ENCODE measurements at regions not wholly inside any gene's neighbourhood (a gene's known extent, or its start where the extent isn't known, plus 50 kb on each side); places are given as distances from the start of the nearest gene placed in this dataset.

GRCh38 chr9:95776176-95776575 lies 99.3 kb upstream of the ERCC6L2 start:
- Mint-ChIP-seq H3K27me3 (ENCODE audit: low read depth) (peaks cover 43% of the 10 kb centered on the region), H3K36me3 (ENCODE audit: low read depth) (no peaks in the 10 kb centered on the region), H3K4me1 (ENCODE audit: low read depth) (no peaks in the 10 kb centered on the region), H3K4me3 (no peak overlapping the region), H3K9me3 (no peaks in the 10 kb centered on the region), H3K27ac (no peak overlapping the region)

- no peaks in the 10 kb centered on the region for H3K36me3 Mint-ChIP-seq (ENCODE audit: low read depth)
- H3K4me3 Mint-ChIP-seq: no peak overlapping the region
- H3K27me3 Mint-ChIP-seq (ENCODE audit: low read depth): peaks cover 53% of the 10 kb centered on the region
- H3K9me3 Mint-ChIP-seq: no peaks in the 10 kb centered on the region
- H3K27ac Mint-ChIP-seq: no peak overlapping the region
- H3K4me1 Mint-ChIP-seq (ENCODE audit: low read depth): no peaks in the 10 kb centered on the region
These were observed 100.3 kb upstream of the ERCC6L2 start for GRCh38 chr9:95775191-95775590.

- H3K27ac Mint-ChIP-seq: no peak overlapping the region
- H3K36me3 Mint-ChIP-seq (ENCODE audit: low read depth): no peaks in the 10 kb centered on the region
- no peaks in the 10 kb centered on the region for H3K4me1 Mint-ChIP-seq (ENCODE audit: low read depth)
- H3K4me3 Mint-ChIP-seq: no peak overlapping the region
- no peaks in the 10 kb centered on the region for H3K9me3 Mint-ChIP-seq
- peaks cover 50% of the 10 kb centered on the region for H3K27me3 Mint-ChIP-seq (ENCODE audit: low read depth)
These were observed 102.5 kb upstream of the ERCC6L2 start for GRCh38 chr9:95773053-95773418.

- peaks cover 49% of the 10 kb centered on the region for H3K27me3 Mint-ChIP-seq (ENCODE audit: low read depth)
- H3K4me1 Mint-ChIP-seq (ENCODE audit: low read depth): no peaks in the 10 kb centered on the region
- no peak overlapping the region for H3K4me3 Mint-ChIP-seq
- no peaks in the 10 kb centered on the region for H3K9me3 Mint-ChIP-seq
- H3K36me3 Mint-ChIP-seq (ENCODE audit: low read depth): no peaks in the 10 kb centered on the region
- no peak overlapping the region for H3K27ac Mint-ChIP-seq
These were observed 103.0 kb upstream of the ERCC6L2 start for GRCh38 chr9:95772320-95773052.

GRCh38 chr9:95771556-95772246 lies 103.8 kb upstream of the ERCC6L2 start:
- Mint-ChIP-seq H3K4me1 (ENCODE audit: low read depth) (no peaks in the 10 kb centered on the region), H3K27me3 (ENCODE audit: low read depth) (peaks cover 49% of the 10 kb centered on the region), H3K4me3 (no peak overlapping the region), H3K27ac (no peak overlapping the region), H3K36me3 (ENCODE audit: low read depth) (no peaks in the 10 kb centered on the region), H3K9me3 (no peaks in the 10 kb centered on the region)

- Mint-ChIP-seq H3K27me3 (ENCODE audit: low read depth) (peaks cover 44% of the 10 kb centered on the region), H3K9me3 (no peaks in the 10 kb centered on the region), H3K4me1 (ENCODE audit: low read depth) (no peaks in the 10 kb centered on the region), H3K27ac (no peak overlapping the region), H3K36me3 (ENCODE audit: low read depth) (no peaks in the 10 kb centered on the region), H3K4me3 (no peak overlapping the region)
These were observed 104.8 kb upstream of the ERCC6L2 start for GRCh38 chr9:95770653-95771131.

- H3K9me3 Mint-ChIP-seq: no peaks in the 10 kb centered on the region
- no peak overlapping the region for H3K27ac Mint-ChIP-seq
- no peaks in the 10 kb centered on the region for H3K4me1 Mint-ChIP-seq (ENCODE audit: low read depth)
- no peaks in the 10 kb centered on the region for H3K36me3 Mint-ChIP-seq (ENCODE audit: low read depth)
- H3K4me3 Mint-ChIP-seq: no peak overlapping the region
- peaks cover 41% of the 10 kb centered on the region for H3K27me3 Mint-ChIP-seq (ENCODE audit: low read depth)
These were observed 105.5 kb upstream of the ERCC6L2 start for GRCh38 chr9:95769909-95770433.

- no peak overlapping the region for H3K4me3 Mint-ChIP-seq
- peaks cover 39% of the 10 kb centered on the region for H3K27me3 Mint-ChIP-seq (ENCODE audit: low read depth)
- H3K9me3 Mint-ChIP-seq: no peaks in the 10 kb centered on the region
- H3K27ac Mint-ChIP-seq: no peak overlapping the region
- H3K4me1 Mint-ChIP-seq (ENCODE audit: low read depth): no peaks in the 10 kb centered on the region
- no peaks in the 10 kb centered on the region for H3K36me3 Mint-ChIP-seq (ENCODE audit: low read depth)
These were observed 106.0 kb upstream of the ERCC6L2 start for GRCh38 chr9:95769473-95769872.

- peaks cover 2% of the 10 kb centered on the region for H3K4me1 Mint-ChIP-seq (ENCODE audit: low read depth)
- no peak overlapping the region for H3K4me3 Mint-ChIP-seq
- H3K36me3 Mint-ChIP-seq (ENCODE audit: low read depth): peaks cover 4% of the 10 kb centered on the region
- no peak overlapping the region for H3K27ac Mint-ChIP-seq
- H3K27me3 Mint-ChIP-seq (ENCODE audit: low read depth): peaks cover 35% of the 10 kb centered on the region
- no peaks in the 10 kb centered on the region for H3K9me3 Mint-ChIP-seq
These were observed 108.6 kb upstream of the ERCC6L2 start for GRCh38 chr9:95766906-95767305.

- no peak overlapping the region for H3K27ac Mint-ChIP-seq
- H3K4me3 Mint-ChIP-seq: no peak overlapping the region
- peaks cover 4% of the 10 kb centered on the region for H3K36me3 Mint-ChIP-seq (ENCODE audit: low read depth)
- peaks cover 2% of the 10 kb centered on the region for H3K4me1 Mint-ChIP-seq (ENCODE audit: low read depth)
- H3K9me3 Mint-ChIP-seq: no peaks in the 10 kb centered on the region
- peaks cover 17% of the 10 kb centered on the region for H3K27me3 Mint-ChIP-seq (ENCODE audit: low read depth)
These were observed 110.8 kb upstream of the ERCC6L2 start for GRCh38 chr9:95764533-95765319.

GRCh38 chr9:95763983-95764382 lies 111.5 kb upstream of the ERCC6L2 start:
- H3K27me3 Mint-ChIP-seq (ENCODE audit: low read depth): peaks cover 21% of the 10 kb centered on the region
- H3K4me3 Mint-ChIP-seq: no peak overlapping the region
- H3K36me3 Mint-ChIP-seq (ENCODE audit: low read depth): peaks cover 4% of the 10 kb centered on the region
- no peaks in the 10 kb centered on the region for H3K9me3 Mint-ChIP-seq
- no peak overlapping the region for H3K27ac Mint-ChIP-seq
- H3K4me1 Mint-ChIP-seq (ENCODE audit: low read depth): peaks cover 2% of the 10 kb centered on the region

- Mint-ChIP-seq H3K27ac (no peak overlapping the region), H3K4me3 (no peak overlapping the region), H3K27me3 (ENCODE audit: low read depth) (peaks cover 26% of the 10 kb centered on the region), H3K9me3 (no peaks in the 10 kb centered on the region), H3K4me1 (ENCODE audit: low read depth) (peaks cover 2% of the 10 kb centered on the region), H3K36me3 (ENCODE audit: low read depth) (peaks cover 4% of the 10 kb centered on the region)
These were observed 112.5 kb upstream of the ERCC6L2 start for GRCh38 chr9:95763006-95763405.

GRCh38 chr9:95762322-95762721 lies 113.2 kb upstream of the ERCC6L2 start:
- no peak overlapping the region for H3K27ac Mint-ChIP-seq

GRCh38 chr9:95760791-95761190 lies 114.7 kb upstream of the ERCC6L2 start:
- peaks cover 4% of the 10 kb centered on the region for H3K36me3 Mint-ChIP-seq (ENCODE audit: low read depth)

More at GRCh38 chr9:95762322-95762721, 113.2 kb upstream of the ERCC6L2 start:
- no peak overlapping the region for H3K4me3 Mint-ChIP-seq
- H3K27me3 Mint-ChIP-seq (ENCODE audit: low read depth): peaks cover 28% of the 10 kb centered on the region
- peaks cover 2% of the 10 kb centered on the region for H3K4me1 Mint-ChIP-seq (ENCODE audit: low read depth)
- no peaks in the 10 kb centered on the region for H3K9me3 Mint-ChIP-seq
- H3K36me3 Mint-ChIP-seq (ENCODE audit: low read depth): peaks cover 4% of the 10 kb centered on the region

More at GRCh38 chr9:95760791-95761190, 114.7 kb upstream of the ERCC6L2 start:
- Mint-ChIP-seq H3K4me1 (ENCODE audit: low read depth) (peaks cover 2% of the 10 kb centered on the region), H3K27me3 (ENCODE audit: low read depth) (peaks cover 42% of the 10 kb centered on the region), H3K27ac (no peak overlapping the region), H3K9me3 (no peaks in the 10 kb centered on the region), H3K4me3 (no peak overlapping the region)
